HL-60 (cell line): ENCODE measurements at regions not wholly inside any gene's neighbourhood (a gene's known extent, or its start where the extent isn't known, plus 50 kb on each side); places are given as distances from the start of the nearest gene placed in this dataset.

Experiments
- DNase-seq, 2 experiments: peaks; one replicate each; pipeline ENCODE4 v3.0.0-alpha.2; 2010 to 2020; ENCODE audit warnings: low read depth in 1 of 2, low spot score in 1 of 2
- H3K27ac ChIP-seq: fragments of 250-450 bp; sonication (Bioruptor Pico); replicated peaks from 2 replicates; pipeline ENCODE4 v1.5.1; 2020; ENCODE audit warnings: mild to moderate bottlenecking, moderate library complexity
- H3K27me3 ChIP-seq: fragments of 250-450 bp; sonication (Bioruptor Pico); 2 replicates; pipeline ENCODE4 v1.5.1; 2021; ENCODE audit warnings: mild to moderate bottlenecking, moderate library complexity; ENCODE audit not compliant: insufficient read depth, poor library complexity, severe bottlenecking
- H3K4me3 ChIP-seq: replicated peaks from 2 replicates; pipeline ENCODE4 v1.5.1; 2011; ENCODE audit warnings: mild to moderate bottlenecking, control low read depth, low read length; ENCODE audit not compliant: insufficient read depth
- CTCF ChIP-seq: IDR thresholded peaks from one replicate; pipeline ENCODE4 v1.5.1; 2011; ENCODE audit warnings: low read length, control low read depth, inconsistent platforms; ENCODE audit not compliant: insufficient read depth
- GABPA ChIP-seq: IDR thresholded peaks from 2 replicates; pipeline ENCODE4 v1.6.1; 2012; ENCODE audit warnings: low read depth
- POLR2AphosphoS5 ChIP-seq: IDR thresholded peaks from 2 replicates; pipeline ENCODE4 v1.6.1; 2012; ENCODE audit warnings: low read depth
- REST ChIP-seq: IDR thresholded peaks from 2 replicates; pipeline ENCODE4 v1.6.1; 2012; ENCODE audit warnings: low read depth; ENCODE audit not compliant: insufficient replicate concordance
- SPI1 ChIP-seq: IDR thresholded peaks from 2 replicates; pipeline ENCODE4 v1.6.1; 2012; ENCODE audit warnings: low read depth, mild to moderate bottlenecking, borderline replicate concordance

GRCh38 chr9:29613773-29614172 lies 2040.5 kb upstream of the C9orf72 start:
- no peak for DNase-seq
- Histone ChIP-seq H3K27ac (no peak overlapping the region), H3K4me3 (no peak overlapping the region), H3K27me3 (no peaks in the 10 kb centered on the region)
- no peak for TF ChIP-seq SPI1
- TF ChIP-seq GABPA, result no peak
- TF ChIP-seq CTCF, result no peak
- TF ChIP-seq REST, result no peak
- TF ChIP-seq POLR2AphosphoS5, result no peak

- TF ChIP-seq POLR2AphosphoS5, result no peak
- TF ChIP-seq REST, result no peak
- no peak for TF ChIP-seq GABPA
- TF ChIP-seq CTCF, result no peak
- TF ChIP-seq SPI1, result no peak
- DNase-seq, result no peak
- no peaks in the 10 kb centered on the region for H3K27me3 ChIP-seq
Observed at GRCh38 chr9:29616844-29617243, 2043.6 kb upstream of the C9orf72 start.

GRCh38 chr9:29625292-29625731 lies 2052.0 kb upstream of the C9orf72 start:
- H3K4me3 ChIP-seq, result no peak overlapping the region
- no peaks in the 10 kb centered on the region for H3K27me3 ChIP-seq
- DNase-seq, result no peak
- no peak for TF ChIP-seq POLR2AphosphoS5
- no peak for TF ChIP-seq SPI1
- TF ChIP-seq REST, result no peak
- TF ChIP-seq GABPA, result no peak
- no peak for TF ChIP-seq CTCF
- no peak overlapping the region for H3K27ac ChIP-seq

More at GRCh38 chr9:29616844-29617243, 2043.6 kb upstream of the C9orf72 start:
- H3K4me3 ChIP-seq, result no peak overlapping the region
- no peak overlapping the region for H3K27ac ChIP-seq
